ENCODE measurements at regions not wholly inside any gene's neighbourhood (a gene's known extent, or its start where the extent isn't known, plus 50 kb on each side); places are given as distances from the start of the nearest gene placed in this dataset.

GRCh38 chr2:22628906-22629305 lies 756.1 kb upstream of the KLHL29 start:
- no peak for DNase-seq

DNA sequence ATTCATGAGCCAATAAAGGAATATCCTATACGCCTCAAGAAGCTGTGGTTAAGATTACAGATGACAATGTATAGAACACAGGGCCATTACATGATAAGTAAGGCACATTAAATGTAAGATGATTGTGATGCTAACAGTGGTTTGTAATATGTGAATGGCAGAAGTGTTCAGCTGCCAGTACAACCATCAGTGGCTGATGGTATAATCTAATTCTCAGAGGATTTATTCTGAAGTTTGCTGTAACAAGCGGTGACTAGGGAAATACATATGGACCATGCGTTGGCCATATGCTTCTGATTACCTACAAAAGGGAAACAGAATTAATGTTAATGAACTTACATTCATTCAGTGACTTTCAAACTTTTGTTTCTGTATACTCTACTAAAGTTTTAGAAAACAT lies 750.8 kb upstream of the KLHL29 start:
- DNase-seq, result no peak

- DNase-seq, result no peak
Measured at GRCh38 chr2:22656426-22656825, 728.6 kb upstream of the KLHL29 start.

DNA sequence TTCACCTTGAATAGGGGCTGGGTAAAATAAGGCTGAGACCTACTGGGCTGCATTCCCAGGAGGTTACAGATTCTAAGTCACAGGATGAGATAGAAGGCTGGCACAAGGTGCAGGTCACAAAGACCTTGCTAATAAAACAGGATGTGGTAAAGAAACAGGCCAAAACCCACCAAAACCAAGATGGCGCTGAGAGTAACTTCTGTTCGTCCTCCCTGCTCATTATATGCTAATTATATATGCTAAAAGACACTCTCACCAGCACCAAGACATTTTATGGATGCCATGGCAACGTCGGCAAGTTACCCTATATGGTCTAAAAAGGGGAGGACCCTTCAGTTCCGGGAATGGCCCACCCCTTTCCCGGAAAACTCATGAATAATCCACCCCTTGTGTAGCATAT lies 711.5 kb upstream of the KLHL29 start:
- no peak for DNase-seq

DNA sequence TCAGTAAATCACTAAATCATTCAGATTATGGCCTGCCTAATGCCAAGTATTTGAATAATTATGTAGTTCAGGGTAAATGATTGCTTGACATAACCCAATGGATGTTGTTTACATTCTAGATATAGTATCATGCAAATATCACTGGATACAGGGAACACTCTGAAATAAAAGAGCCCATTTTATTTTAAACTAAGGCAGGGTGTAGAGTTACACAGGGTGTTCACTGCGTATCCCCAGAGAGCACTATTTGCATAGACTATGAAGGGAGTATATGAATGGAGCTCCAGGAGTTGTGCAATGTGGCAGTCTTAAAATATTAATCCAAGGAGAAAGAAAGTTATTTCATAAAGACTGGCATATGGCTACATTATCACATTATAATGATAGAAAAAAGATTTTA lies 701.1 kb upstream of the KLHL29 start:
- no peak for DNase-seq

GRCh38 chr2:22690096-22690495 lies 694.9 kb upstream of the KLHL29 start:
- DNase-seq, result no peak

- no peak for DNase-seq
Measured at GRCh38 chr2:22691666-22692065, 693.3 kb upstream of the KLHL29 start.

- DNase-seq, result no peak
Measured at GRCh38 chr2:22692746-22693145, 692.2 kb upstream of the KLHL29 start.

- DNase-seq, result no peak
Measured at GRCh38 chr2:22694300-22694699, 690.7 kb upstream of the KLHL29 start.

- DNase-seq, result no peak
Measured at GRCh38 chr2:22694856-22695255, 690.1 kb upstream of the KLHL29 start.

- DNase-seq, result no peak
Measured at GRCh38 chr2:22697054-22697788, 687.8 kb upstream of the KLHL29 start.

GRCh38 chr2:22701561-22702160 lies 683.3 kb upstream of the KLHL29 start:
- DNase-seq, result no peak

- no peak for DNase-seq
Measured at GRCh38 chr2:22703286-22703920, 681.6 kb upstream of the KLHL29 start.

DNA sequence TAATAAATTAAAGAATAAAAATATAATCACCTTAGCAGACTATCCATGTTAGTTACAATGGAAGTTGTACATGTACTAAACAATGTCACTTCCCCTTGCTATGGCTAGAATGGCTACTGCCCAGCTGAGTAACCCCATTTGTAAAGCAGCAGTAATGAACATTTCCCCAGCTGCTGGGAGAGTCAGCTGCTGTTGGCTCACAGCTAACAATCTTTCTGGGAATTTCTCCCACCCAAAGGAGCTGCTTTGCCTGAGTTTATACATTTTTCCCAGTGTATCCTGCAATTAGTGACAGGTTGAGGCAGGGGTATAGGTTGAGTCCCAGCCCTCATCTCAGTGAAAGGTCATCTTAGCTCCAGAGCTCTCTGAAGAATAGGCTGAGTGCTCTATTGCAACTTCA lies 665.6 kb upstream of the KLHL29 start:
- no peak for DNase-seq

- DNase-seq, result no peak
Measured at GRCh38 chr2:22729466-22729865, 655.5 kb upstream of the KLHL29 start.

- no peak for DNase-seq
Measured at GRCh38 chr2:22734373-22735045, 650.5 kb upstream of the KLHL29 start.

DNA sequence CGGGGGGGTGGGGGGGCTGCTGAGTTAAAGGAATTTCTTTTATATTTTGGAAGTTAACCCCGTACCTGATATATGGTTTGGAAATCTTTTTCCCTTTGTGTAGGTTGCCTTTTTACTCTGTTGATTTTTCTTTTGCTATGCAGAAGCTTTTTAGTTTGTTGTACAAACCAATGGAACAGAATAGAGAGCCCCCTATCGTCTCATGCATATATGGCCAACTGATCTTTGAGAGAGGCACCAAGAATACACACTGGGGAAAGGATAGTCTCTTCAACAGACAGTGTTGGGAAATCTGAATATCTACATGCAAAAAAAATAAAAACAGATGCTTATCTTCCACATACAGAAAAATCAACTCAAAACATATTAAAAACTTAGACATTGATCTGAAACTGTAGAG lies 647.8 kb upstream of the KLHL29 start:
- no peak for DNase-seq

DNA sequence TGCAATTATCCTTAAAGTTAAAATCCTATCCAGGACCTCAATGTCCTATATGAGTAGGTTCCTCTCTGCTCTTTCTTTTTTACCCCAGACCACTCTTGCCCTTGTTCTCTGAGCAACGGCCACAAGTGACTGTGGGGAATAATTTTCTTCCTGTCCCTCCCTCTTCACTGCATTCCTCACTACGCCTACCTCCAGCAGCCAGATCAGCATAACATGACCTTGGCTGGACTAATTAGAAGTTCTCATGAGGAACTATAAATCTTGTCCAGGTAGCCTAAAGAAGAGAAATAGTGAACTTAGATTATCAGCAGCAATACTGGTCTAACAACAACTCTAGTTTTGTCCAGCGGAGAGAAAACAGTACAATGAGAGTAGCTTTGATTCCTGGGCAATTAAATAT lies 643.8 kb upstream of the KLHL29 start:
- no peak for DNase-seq

DNA sequence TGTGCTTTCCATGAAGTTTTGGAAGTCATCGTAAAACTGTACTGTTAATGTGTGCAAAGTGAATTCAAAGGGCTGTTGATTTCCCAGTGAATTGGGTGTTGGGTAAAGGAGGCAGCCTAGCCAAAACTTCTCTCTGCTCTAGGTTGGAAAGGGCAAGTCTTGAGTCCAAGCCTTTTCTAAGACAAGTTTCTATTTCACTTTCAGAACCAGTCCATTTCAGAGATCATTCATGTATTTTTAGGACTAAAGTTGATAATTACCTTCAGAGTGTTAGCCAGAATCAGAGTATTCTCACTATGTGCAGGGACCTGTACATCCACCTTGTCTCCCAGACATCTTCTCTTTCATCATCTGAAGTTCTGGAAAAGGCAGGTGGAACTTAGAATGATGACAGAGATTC lies 636.1 kb upstream of the KLHL29 start:
- no peak for DNase-seq

DNA sequence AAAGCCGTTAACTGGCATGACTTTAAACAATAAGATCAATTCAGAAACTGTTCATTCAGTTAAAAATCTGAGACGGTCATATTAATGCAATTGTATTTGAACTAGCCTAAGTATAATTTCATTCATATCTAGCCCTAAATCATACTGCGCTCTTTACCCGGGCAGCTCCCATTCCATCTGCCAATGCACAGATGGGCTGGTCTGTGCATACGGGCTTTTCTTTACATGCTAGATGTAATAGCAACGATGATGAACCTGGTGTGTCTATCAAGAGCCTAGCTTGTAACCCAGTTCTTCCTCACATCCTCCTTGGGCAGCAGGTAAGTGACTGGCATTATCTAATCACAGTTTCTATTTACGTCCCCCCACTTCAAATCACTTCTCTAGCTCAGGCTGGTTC lies 631.5 kb upstream of the KLHL29 start:
- no peak for DNase-seq

- DNase-seq, result no peak
Measured at GRCh38 chr2:22756276-22757043, 628.5 kb upstream of the KLHL29 start.

DNA sequence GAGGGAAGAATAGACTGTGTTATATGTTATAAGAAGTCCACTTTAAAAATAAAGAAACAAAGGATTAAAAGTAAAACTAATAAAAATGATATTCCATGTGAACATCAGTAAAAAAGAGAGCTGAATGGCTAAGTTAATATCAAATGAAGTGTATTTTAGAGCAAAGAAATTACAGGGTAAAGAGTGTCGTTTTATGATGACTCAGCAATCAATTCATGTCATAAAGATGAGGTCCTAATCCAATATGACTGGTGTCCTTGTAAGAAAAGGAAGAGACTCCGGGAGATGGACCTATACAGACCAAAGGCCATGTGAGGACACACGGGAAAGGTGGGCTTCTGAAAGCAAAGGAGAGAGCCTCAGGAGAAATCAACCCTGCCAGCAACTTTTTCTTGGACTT lies 615.5 kb upstream of the KLHL29 start:
- no peak for DNase-seq

DNA sequence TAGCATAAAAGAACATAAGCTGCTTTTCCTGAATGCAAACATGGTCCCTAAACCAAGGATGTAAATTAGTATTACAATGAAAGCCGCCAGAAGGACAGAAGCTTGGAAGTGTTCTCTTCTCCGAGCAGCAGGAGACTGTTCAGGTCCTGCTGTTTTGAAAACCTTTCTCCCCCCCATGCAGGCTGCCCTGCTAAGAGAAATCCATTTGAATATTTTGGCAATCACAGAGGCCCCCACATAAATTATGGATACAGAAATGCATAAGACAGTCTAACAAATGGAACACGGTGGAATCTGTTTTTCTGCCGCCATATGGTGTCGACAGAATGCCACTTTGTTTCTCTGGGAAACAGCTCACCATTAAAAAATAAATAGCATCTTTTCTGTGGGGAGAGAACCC lies 600.4 kb upstream of the KLHL29 start:
- DNase-seq, result no peak

Data from suppressor macrophage (primary cell).